Prostate gland (tissue), 2 donors: ENCODE measurements at regions not wholly inside any gene's neighbourhood (a gene's known extent, or its start where the extent isn't known, plus 50 kb on each side); places are given as distances from the start of the nearest gene placed in this dataset.

Experiments used
- CTCF ChIP-seq, 4 experiments: fragments of 200-600 bp in 2 of 4; fragments of 450-650 bp in 2 of 4; sonication (generic) in 2 of 4; IDR thresholded peaks; 1 replicate in 3 of 4; 2 replicates in 1 of 4; pipeline ENCODE4 v1.5.1; 2016 to 2019; ENCODE audit warnings: antibody characterized with exemption in 4 of 4, mild to moderate bottlenecking in 2 of 4, moderate library complexity in 2 of 4
- POLR2A ChIP-seq: fragments of 450-650 bp; IDR thresholded peaks from one replicate; pipeline ENCODE4 v1.6.1; 2016; ENCODE audit warnings: antibody characterized with exemption, mild to moderate bottlenecking

GRCh38 chr20:10109641-10110040 lies 74.9 kb downstream of the ANKEF1 start:
- no peak for TF ChIP-seq CTCF (IDR thresholded peaks at IDR 0.05)
- TF ChIP-seq POLR2A, result no peak
